ENCODE measurements at regions not wholly inside any gene's neighbourhood (a gene's known extent, or its start where the extent isn't known, plus 50 kb on each side); places are given as distances from the start of the nearest gene placed in this dataset.

DNA sequence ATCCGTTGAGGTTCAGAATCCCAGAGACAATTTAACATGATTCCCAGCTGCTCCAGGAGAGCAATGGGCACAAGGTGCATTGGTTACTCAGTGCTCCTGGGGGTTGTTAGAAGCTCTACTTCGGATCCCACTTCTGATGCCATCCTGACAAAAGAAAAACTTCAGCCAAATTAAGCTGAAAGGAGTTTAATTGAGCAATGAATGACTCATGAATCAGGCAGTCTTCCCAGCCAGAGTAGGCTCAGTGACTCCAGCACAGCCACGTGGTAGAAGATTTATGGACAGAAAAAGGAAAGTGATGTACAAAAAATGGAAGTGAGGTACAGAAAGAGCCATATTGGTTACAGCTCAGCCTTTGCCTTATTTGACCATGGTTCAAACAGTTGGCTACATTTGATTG, 95.7 kb downstream of the PWWP3B start:
- TF ChIP-seq POLR2A (IDR thresholded peaks at IDR 0.05; ENCODE audit: low read depth, low read length) (no peak), TAF1 (IDR thresholded peaks at IDR 0.05; ENCODE audit: low read depth, low read length) (no peak), SPI1 (IDR thresholded peaks at IDR 0.05; ENCODE audit: low read depth, low read length) (no peak)
